ENCODE measurements at regions not wholly inside any gene's neighbourhood (a gene's known extent, or its start where the extent isn't known, plus 50 kb on each side); places are given as distances from the start of the nearest gene placed in this dataset.
"Not testable (repeated sequence)": the region's sequence is repeated elsewhere in the genome, so short reads cannot be mapped to it uniquely, and the experiment has no call there.

GRCh38 chr5:89349246-89349980, 466.4 kb upstream of the MEF2C start:
- Histone ChIP-seq H3K27ac (no peak overlapping the region), H3K4me1 (replicated peaks in 1 of 2) (no peaks in the 10 kb centered on the region), H3K4me3 (no peak overlapping the region)
- in situ Hi-C loops (cut with MboI; ENCODE audit: low pct_unique_long_range_greater_than_20kb in 2 of 9, low sequenced_read_pairs in 9 of 9, unreplicated experiment in 9 of 9): no loop called here
- WGBS, 10 experiments: 25 to 100% (median 73%) methylated on average over 1 to 3 of the region's 3 CpGs
- ATAC-seq (replicated peaks in 6 of 8): no peak

GRCh38 chr5:89346573-89346972, 463.6 kb upstream of the MEF2C start:
- no peak overlapping the region for H3K4me3 ChIP-seq
- H3K27ac ChIP-seq: no peak overlapping the region
- in situ Hi-C loops (cut with MboI; ENCODE audit: low pct_unique_long_range_greater_than_20kb in 2 of 9, low sequenced_read_pairs in 9 of 9, unreplicated experiment in 9 of 9): no loop called here
- H3K4me1 ChIP-seq (replicated peaks in 1 of 2): no peaks in the 10 kb centered on the region
- WGBS, 10 experiments: 63 to 100% (median 100%) methylated on average over 1 of the region's 1 CpG; no CpG with 5 or more reads in 1 of the 10 experiments
- ATAC-seq (replicated peaks in 6 of 8): no peak

GRCh38 chr5:89343666-89344065, 460.7 kb upstream of the MEF2C start:
- no peak overlapping the region for H3K27ac ChIP-seq
- no peaks in the 10 kb centered on the region for H3K4me1 ChIP-seq (replicated peaks in 1 of 2)
- H3K4me3 ChIP-seq: no peak overlapping the region
- 20 to 100% (median 78%) methylated on average over 1 to 4 of the region's 4 CpGs; no CpG with 5 or more reads in 1 of the 10 experiments for WGBS, 10 experiments
- ATAC-seq (replicated peaks in 6 of 8): no peak
- in situ Hi-C loops (cut with MboI; ENCODE audit: low pct_unique_long_range_greater_than_20kb in 2 of 9, low sequenced_read_pairs in 9 of 9, unreplicated experiment in 9 of 9): no loop called here

- H3K4me1 ChIP-seq (replicated peaks in 1 of 2): no peaks in the 10 kb centered on the region
- H3K27ac ChIP-seq: no peak overlapping the region
- in situ Hi-C loops (cut with MboI; ENCODE audit: low pct_unique_long_range_greater_than_20kb in 2 of 9, low sequenced_read_pairs in 9 of 9, unreplicated experiment in 9 of 9): no loop called here
- ATAC-seq (replicated peaks in 6 of 8): peak in 3 of 8 experiments; percentile 34 to 52 (median 47)
- H3K4me3 ChIP-seq: no peak overlapping the region
- 21 to 100% (median 82%) methylated on average over 1 to 2 of the region's 2 CpGs; no CpG with 5 or more reads in 1 of the 10 experiments for whole genome bisulfite sequencing, 10 experiments
These were observed 459.3 kb upstream of the MEF2C start for GRCh38 chr5:89342106-89342876.

- ATAC-seq (replicated peaks in 6 of 8): peak in 2 of 8 experiments; percentile 14 to 31
- Histone ChIP-seq H3K27ac (no peak overlapping the region), H3K4me1 (replicated peaks in 1 of 2) (no peaks in the 10 kb centered on the region), H3K4me3 (no peak overlapping the region)
- WGBS, 10 experiments: 5 to 80% (median 58%) methylated on average over 1 to 2 of the region's 2 CpGs; no CpG with 5 or more reads in 2 of the 10 experiments
- in situ Hi-C loops (cut with MboI; ENCODE audit: low pct_unique_long_range_greater_than_20kb in 2 of 9, low sequenced_read_pairs in 9 of 9, unreplicated experiment in 9 of 9): no loop called here
These were observed 456.0 kb upstream of the MEF2C start for GRCh38 chr5:89338935-89339334.

- in situ Hi-C loops (cut with MboI; ENCODE audit: low pct_unique_long_range_greater_than_20kb in 2 of 9, low sequenced_read_pairs in 9 of 9, unreplicated experiment in 9 of 9): no loop called here
- H3K4me3 ChIP-seq: no peak overlapping the region
- no peak overlapping the region for H3K27ac ChIP-seq
- H3K4me1 ChIP-seq (replicated peaks in 1 of 2): no peaks in the 10 kb centered on the region
- WGBS, 10 experiments: 90 to 100% (median 97%) methylated on average over 1 to 2 of the region's 2 CpGs
- no peak for ATAC-seq (replicated peaks in 6 of 8)
These were observed 453.1 kb upstream of the MEF2C start for GRCh38 chr5:89336111-89336510.

- no peak for ATAC-seq (replicated peaks in 6 of 8)
- H3K27ac ChIP-seq: no peak overlapping the region
- no peaks in the 10 kb centered on the region for H3K4me1 ChIP-seq (replicated peaks in 1 of 2)
- H3K4me3 ChIP-seq: no peak overlapping the region
- in situ Hi-C loops (cut with MboI; ENCODE audit: low pct_unique_long_range_greater_than_20kb in 2 of 9, low sequenced_read_pairs in 9 of 9, unreplicated experiment in 9 of 9): no loop called here
These were observed 447.2 kb upstream of the MEF2C start for GRCh38 chr5:89330140-89330539.

GRCh38 chr5:89327608-89328007, 444.6 kb upstream of the MEF2C start:
- peak in 2 of 8 experiments; percentile 13 to 85 for ATAC-seq (replicated peaks in 6 of 8)
- Histone ChIP-seq H3K27ac (no peak overlapping the region), H3K4me3 (no peak overlapping the region), H3K4me1 (replicated peaks in 1 of 2) (no peaks in the 10 kb centered on the region)
- WGBS, 10 experiments: 0 to 100% (median 83%) methylated on average over 1 to 3 of the region's 3 CpGs
- in situ Hi-C loops (cut with MboI; ENCODE audit: low pct_unique_long_range_greater_than_20kb in 2 of 9, low sequenced_read_pairs in 9 of 9, unreplicated experiment in 9 of 9): no loop called here

GRCh38 chr5:89324990-89325389, 442.0 kb upstream of the MEF2C start:
- in situ Hi-C loops (cut with MboI; ENCODE audit: low pct_unique_long_range_greater_than_20kb in 2 of 9, low sequenced_read_pairs in 9 of 9, unreplicated experiment in 9 of 9): no loop called here
- Histone ChIP-seq H3K27ac (no peak overlapping the region), H3K4me1 (replicated peaks in 1 of 2) (no peaks in the 10 kb centered on the region), H3K4me3 (no peak overlapping the region)
- no peak for ATAC-seq (replicated peaks in 6 of 8)

- H3K27ac ChIP-seq: no peak overlapping the region
These were observed 437.7 kb upstream of the MEF2C start for GRCh38 chr5:89320421-89321277.

GRCh38 chr5:89317838-89318237, 434.9 kb upstream of the MEF2C start:
- WGBS, 10 experiments: 80 to 98% (median 95%) methylated on average over 3 to 11 of the region's 20 CpGs; no CpG with 5 or more reads in 2 of the 10 experiments

More at GRCh38 chr5:89320421-89321277, 437.7 kb upstream of the MEF2C start:
- Histone ChIP-seq H3K4me3 (no peak overlapping the region), H3K4me1 (replicated peaks in 1 of 2) (no peaks in the 10 kb centered on the region)
- peak in 3 of 8 experiments; percentile 85 to 95 (median 91) for ATAC-seq (replicated peaks in 6 of 8)
- 0 to 94% (median 61%) methylated on average over 1 to 3 of the region's 3 CpGs; no CpG with 5 or more reads in 1 of the 10 experiments for WGBS, 10 experiments
- in situ Hi-C loops (cut with MboI; ENCODE audit: low pct_unique_long_range_greater_than_20kb in 2 of 9, low sequenced_read_pairs in 9 of 9, unreplicated experiment in 9 of 9): no loop called here

GRCh38 chr5:89315286-89316100, 432.5 kb upstream of the MEF2C start:
- peaks cover 0 to 17% of the 10 kb centered on the region in 2 donors for H3K4me1 ChIP-seq (replicated peaks in 1 of 2)
- in situ Hi-C loops (cut with MboI; ENCODE audit: low pct_unique_long_range_greater_than_20kb in 2 of 9, low sequenced_read_pairs in 9 of 9, unreplicated experiment in 9 of 9): no loop called here
- 52 to 100% (median 82%) methylated on average over 1 to 11 of the region's 12 CpGs; no CpG with 5 or more reads in 1 of the 10 experiments for WGBS, 10 experiments
- no peak overlapping the region for H3K4me3 ChIP-seq
- ATAC-seq (replicated peaks in 6 of 8): peak in 7 of 8 experiments; percentile 42 to 77 (median 64)
- H3K27ac ChIP-seq: no peak overlapping the region

More at GRCh38 chr5:89317838-89318237, 434.9 kb upstream of the MEF2C start:
- H3K27ac ChIP-seq; H3K4me3 ChIP-seq; ATAC-seq (replicated peaks in 6 of 8); in situ Hi-C loops (cut with MboI; ENCODE audit: low pct_unique_long_range_greater_than_20kb in 2 of 9, low sequenced_read_pairs in 9 of 9, unreplicated experiment in 9 of 9): not testable (repeated sequence)
- peaks cover 0 to 17% of the 10 kb centered on the region in 2 donors for H3K4me1 ChIP-seq (replicated peaks in 1 of 2)
